Liver (tissue), 3 donors: ENCODE measurements at regions not wholly inside any gene's neighbourhood (a gene's known extent, or its start where the extent isn't known, plus 50 kb on each side); places are given as distances from the start of the nearest gene placed in this dataset.

Experiments
- FOXA1 ChIP-seq: IDR thresholded peaks from 2 replicates; pipeline ENCODE4 v1.6.1; 2016; ENCODE audit warnings: antibody characterized with exemption
- GABPA ChIP-seq, 2 donors: IDR thresholded peaks in 1 of 2; conservative IDR thresholded peaks in 1 of 2; 2 replicates each; pipeline ENCODE4 v1.6.1; 2016; ENCODE audit warnings: antibody characterized with exemption in 2 of 2, mild to moderate bottlenecking in 1 of 2, moderate library complexity in 1 of 2
- RAD21 ChIP-seq, 2 donors: IDR thresholded peaks; 2 replicates each; pipeline ENCODE4 v1.6.1; 2016; ENCODE audit warnings: antibody characterized with exemption in 2 of 2, mild to moderate bottlenecking in 2 of 2
- YY1 ChIP-seq: IDR thresholded peaks from 2 replicates; pipeline ENCODE4 v1.6.1; 2016; ENCODE audit warnings: antibody characterized with exemption, mild to moderate bottlenecking
- TF ChIP-seq, protein P1 (sequence below): IDR thresholded peaks from 2 replicates; pipeline ENCODE4 v1.6.1; 2016; ENCODE audit warnings: antibody characterized with exemption
- TF ChIP-seq, protein P2 (sequence below): fragments of 150-350 bp; IDR thresholded peaks from 2 replicates; pipeline ENCODE4 v1.5.1; 2017; ENCODE audit warnings: improper control_type of control experiment, low read depth, low read length; ENCODE audit not compliant: missing input control
- TF ChIP-seq, protein P3 (sequence below): IDR thresholded peaks from 2 replicates; pipeline ENCODE4 v1.6.1; 2016; ENCODE audit warnings: antibody characterized with exemption, mild to moderate bottlenecking
- TF ChIP-seq, protein P4 (sequence below): IDR thresholded peaks from 2 replicates; pipeline ENCODE4 v1.6.1; 2016; ENCODE audit warnings: antibody characterized with exemption
- donor health status: healthy.
- donor health status: healthy.

DNA sequence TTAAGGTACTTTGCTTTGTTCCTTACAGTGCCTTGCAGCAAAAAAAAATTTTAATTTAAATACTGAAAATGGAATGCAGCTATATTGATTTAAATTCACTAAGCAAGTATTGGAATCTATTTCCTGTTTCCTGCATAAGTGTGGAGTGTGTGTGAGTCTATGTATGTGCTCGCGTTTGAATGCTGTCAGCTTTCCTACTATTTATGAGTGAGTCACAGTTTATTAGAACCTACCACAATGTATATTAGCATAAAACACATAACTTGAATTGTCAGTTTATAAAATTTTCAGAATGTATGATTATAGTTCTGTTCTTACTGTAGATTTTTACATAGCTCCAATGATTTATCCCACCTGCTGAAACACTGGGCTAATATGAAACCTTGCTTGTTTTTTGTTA, 302.1 kb downstream of the NR2F1-AS1 start:
- no peak for TF ChIP-seq FOXA1
- no peak for TF ChIP-seq YY1
- TF ChIP-seq GABPA (IDR thresholded peaks at IDR 0.05 in 1 of 2, conservative IDR thresholded peaks at IDR 0.05 in 1 of 2) = no peak
- TF ChIP-seq RAD21 (IDR thresholded peaks at IDR 0.05) = no peak
- TF ChIP-seq, protein P1, sequence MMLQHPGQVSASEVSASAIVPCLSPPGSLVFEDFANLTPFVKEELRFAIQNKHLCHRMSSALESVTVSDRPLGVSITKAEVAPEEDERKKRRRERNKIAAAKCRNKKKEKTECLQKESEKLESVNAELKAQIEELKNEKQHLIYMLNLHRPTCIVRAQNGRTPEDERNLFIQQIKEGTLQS = no peak
- TF ChIP-seq, protein P2, sequence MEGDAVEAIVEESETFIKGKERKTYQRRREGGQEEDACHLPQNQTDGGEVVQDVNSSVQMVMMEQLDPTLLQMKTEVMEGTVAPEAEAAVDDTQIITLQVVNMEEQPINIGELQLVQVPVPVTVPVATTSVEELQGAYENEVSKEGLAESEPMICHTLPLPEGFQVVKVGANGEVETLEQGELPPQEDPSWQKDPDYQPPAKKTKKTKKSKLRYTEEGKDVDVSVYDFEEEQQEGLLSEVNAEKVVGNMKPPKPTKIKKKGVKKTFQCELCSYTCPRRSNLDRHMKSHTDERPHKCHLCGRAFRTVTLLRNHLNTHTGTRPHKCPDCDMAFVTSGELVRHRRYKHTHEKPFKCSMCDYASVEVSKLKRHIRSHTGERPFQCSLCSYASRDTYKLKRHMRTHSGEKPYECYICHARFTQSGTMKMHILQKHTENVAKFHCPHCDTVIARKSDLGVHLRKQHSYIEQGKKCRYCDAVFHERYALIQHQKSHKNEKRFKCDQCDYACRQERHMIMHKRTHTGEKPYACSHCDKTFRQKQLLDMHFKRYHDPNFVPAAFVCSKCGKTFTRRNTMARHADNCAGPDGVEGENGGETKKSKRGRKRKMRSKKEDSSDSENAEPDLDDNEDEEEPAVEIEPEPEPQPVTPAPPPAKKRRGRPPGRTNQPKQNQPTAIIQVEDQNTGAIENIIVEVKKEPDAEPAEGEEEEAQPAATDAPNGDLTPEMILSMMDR = no peak
- TF ChIP-seq, protein P3, sequence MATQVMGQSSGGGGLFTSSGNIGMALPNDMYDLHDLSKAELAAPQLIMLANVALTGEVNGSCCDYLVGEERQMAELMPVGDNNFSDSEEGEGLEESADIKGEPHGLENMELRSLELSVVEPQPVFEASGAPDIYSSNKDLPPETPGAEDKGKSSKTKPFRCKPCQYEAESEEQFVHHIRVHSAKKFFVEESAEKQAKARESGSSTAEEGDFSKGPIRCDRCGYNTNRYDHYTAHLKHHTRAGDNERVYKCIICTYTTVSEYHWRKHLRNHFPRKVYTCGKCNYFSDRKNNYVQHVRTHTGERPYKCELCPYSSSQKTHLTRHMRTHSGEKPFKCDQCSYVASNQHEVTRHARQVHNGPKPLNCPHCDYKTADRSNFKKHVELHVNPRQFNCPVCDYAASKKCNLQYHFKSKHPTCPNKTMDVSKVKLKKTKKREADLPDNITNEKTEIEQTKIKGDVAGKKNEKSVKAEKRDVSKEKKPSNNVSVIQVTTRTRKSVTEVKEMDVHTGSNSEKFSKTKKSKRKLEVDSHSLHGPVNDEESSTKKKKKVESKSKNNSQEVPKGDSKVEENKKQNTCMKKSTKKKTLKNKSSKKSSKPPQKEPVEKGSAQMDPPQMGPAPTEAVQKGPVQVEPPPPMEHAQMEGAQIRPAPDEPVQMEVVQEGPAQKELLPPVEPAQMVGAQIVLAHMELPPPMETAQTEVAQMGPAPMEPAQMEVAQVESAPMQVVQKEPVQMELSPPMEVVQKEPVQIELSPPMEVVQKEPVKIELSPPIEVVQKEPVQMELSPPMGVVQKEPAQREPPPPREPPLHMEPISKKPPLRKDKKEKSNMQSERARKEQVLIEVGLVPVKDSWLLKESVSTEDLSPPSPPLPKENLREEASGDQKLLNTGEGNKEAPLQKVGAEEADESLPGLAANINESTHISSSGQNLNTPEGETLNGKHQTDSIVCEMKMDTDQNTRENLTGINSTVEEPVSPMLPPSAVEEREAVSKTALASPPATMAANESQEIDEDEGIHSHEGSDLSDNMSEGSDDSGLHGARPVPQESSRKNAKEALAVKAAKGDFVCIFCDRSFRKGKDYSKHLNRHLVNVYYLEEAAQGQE = no peak
- TF ChIP-seq, protein P4, sequence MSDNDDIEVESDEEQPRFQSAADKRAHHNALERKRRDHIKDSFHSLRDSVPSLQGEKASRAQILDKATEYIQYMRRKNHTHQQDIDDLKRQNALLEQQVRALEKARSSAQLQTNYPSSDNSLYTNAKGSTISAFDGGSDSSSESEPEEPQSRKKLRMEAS = no peak
